Prostate gland (tissue), 2 donors: ENCODE measurements at regions not wholly inside any gene's neighbourhood (a gene's known extent, or its start where the extent isn't known, plus 50 kb on each side); places are given as distances from the start of the nearest gene placed in this dataset.

Experiments
- DNase-seq: peaks from one replicate; pipeline ENCODE4 v3.0.0-alpha.2; 2019; ENCODE audit warnings: low spot score
- H3K27ac ChIP-seq, 2 donors: fragments of 200-600 bp; sonication (generic); 2 replicates each; pipeline ENCODE4 v1.5.1; 2017 to 2019
- H3K27me3 ChIP-seq: fragments of 200-600 bp; sonication (generic); replicated peaks from 2 replicates; pipeline ENCODE4 v1.5.1; 2019; ENCODE audit not compliant: insufficient read depth
- H3K36me3 ChIP-seq, 2 donors: fragments of 200-600 bp; sonication (generic); 1 replicate in 1 of 2; 2 replicates in 1 of 2; pipeline versions ENCODE4 v1.5.1 to v1.8.1; 2017 to 2019
- H3K4me1 ChIP-seq: fragments of 200-600 bp; sonication (generic); replicated peaks from 2 replicates; pipeline ENCODE4 v1.5.1; 2019
- H3K4me3 ChIP-seq, 2 donors: fragments of 200-600 bp; sonication (generic); 2 replicates each; pipeline ENCODE4 v1.5.1; 2017 to 2019
- H3K9me3 ChIP-seq: fragments of 200-600 bp; sonication (generic); 2 replicates; pipeline ENCODE4 v1.5.1; 2017
- POLR2A ChIP-seq: fragments of 450-650 bp; IDR thresholded peaks from one replicate; pipeline ENCODE4 v1.6.1; 2016; ENCODE audit warnings: antibody characterized with exemption, mild to moderate bottlenecking
- POLR2AphosphoS5 ChIP-seq: sonication (generic); formaldehyde crosslinking; IDR thresholded peaks from one replicate; pipeline ENCODE4 v1.6.1; 2017; ENCODE audit warnings: antibody characterized with exemption
- WGBS: methylation state at CpG from one replicate; pipeline ENCODE4 v1.1.5; 2018; 5-methylcytosine and 5-hydroxymethylcytosine counted together
- intact Hi-C: fragments of 100-400 bp; cut with DNase I; formaldehyde crosslinking; loops from one replicate; pipeline ENCODE4 v1.14.2; 2022
- TF ChIP-seq, protein P1 (sequence below), 4 experiments: fragments of 200-600 bp in 2 of 4; fragments of 450-650 bp in 2 of 4; sonication (generic) in 2 of 4; IDR thresholded peaks; 1 replicate in 3 of 4; 2 replicates in 1 of 4; pipeline ENCODE4 v1.5.1; 2016 to 2019; ENCODE audit warnings: antibody characterized with exemption in 4 of 4, mild to moderate bottlenecking in 2 of 4, moderate library complexity in 2 of 4

DNA sequence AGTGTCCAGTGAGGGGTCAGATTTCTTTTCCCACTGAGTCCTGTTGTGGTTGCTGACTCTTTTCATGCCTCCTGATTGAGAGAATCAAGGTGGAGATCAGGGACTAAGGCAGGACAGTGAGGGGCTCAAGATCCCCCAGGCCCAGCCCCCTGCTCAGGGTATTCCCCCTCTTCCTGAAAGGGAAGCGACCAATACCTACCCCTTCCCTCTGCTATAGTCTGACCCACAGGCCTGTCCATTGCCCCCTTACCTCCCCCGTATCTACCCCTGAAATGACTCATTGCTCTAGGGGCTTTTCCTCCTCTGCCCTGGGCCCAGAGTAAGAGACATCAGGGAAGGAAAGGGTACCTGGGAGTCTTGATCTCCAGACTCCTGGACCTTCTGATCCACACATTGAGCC is 1320.5 kb downstream of the UQCRFS1 start:
- Histone ChIP-seq H3K9me3 (no peaks in the 10 kb centered on the region), H3K4me3 (no peak overlapping the region), H3K36me3 (no peaks in the 10 kb centered on the region), H3K27me3 (no peaks in the 10 kb centered on the region), H3K27ac (no peak overlapping the region), H3K4me1 (no peaks in the 10 kb centered on the region)
- no peak for TF ChIP-seq POLR2AphosphoS5
- TF ChIP-seq, protein P1, sequence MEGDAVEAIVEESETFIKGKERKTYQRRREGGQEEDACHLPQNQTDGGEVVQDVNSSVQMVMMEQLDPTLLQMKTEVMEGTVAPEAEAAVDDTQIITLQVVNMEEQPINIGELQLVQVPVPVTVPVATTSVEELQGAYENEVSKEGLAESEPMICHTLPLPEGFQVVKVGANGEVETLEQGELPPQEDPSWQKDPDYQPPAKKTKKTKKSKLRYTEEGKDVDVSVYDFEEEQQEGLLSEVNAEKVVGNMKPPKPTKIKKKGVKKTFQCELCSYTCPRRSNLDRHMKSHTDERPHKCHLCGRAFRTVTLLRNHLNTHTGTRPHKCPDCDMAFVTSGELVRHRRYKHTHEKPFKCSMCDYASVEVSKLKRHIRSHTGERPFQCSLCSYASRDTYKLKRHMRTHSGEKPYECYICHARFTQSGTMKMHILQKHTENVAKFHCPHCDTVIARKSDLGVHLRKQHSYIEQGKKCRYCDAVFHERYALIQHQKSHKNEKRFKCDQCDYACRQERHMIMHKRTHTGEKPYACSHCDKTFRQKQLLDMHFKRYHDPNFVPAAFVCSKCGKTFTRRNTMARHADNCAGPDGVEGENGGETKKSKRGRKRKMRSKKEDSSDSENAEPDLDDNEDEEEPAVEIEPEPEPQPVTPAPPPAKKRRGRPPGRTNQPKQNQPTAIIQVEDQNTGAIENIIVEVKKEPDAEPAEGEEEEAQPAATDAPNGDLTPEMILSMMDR (IDR thresholded peaks at IDR 0.05): no peak
- no peak for TF ChIP-seq POLR2A
- DNase-seq: no peak
- intact Hi-C loops: no loop called here
- 89% methylated on average over 2 of the region's 2 CpGs for WGBS

DNA sequence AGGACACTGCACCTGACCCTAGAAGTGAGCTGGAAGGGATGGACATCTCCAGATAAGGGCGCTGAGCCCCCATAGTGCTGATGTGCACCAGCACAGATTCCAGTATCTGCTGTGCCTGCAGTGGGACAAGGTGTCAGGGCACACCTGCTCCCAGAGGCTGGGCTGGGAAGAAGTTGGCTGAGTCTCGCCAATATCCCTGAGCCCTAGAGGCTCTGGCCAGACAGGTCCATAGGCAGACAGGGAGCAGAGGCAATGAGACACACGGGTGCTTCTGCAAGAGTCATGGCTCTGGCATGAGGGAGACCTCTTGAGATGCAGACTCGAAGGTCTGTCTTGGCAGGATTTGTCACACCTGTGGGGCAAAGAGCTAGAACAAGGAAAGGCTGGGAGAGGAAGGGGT is 1321.5 kb downstream of the UQCRFS1 start:
- H3K4me1 ChIP-seq: no peaks in the 10 kb centered on the region
- H3K9me3 ChIP-seq: no peaks in the 10 kb centered on the region
- H3K36me3 ChIP-seq: no peaks in the 10 kb centered on the region
- H3K27me3 ChIP-seq: no peaks in the 10 kb centered on the region
- intact Hi-C loops: no loop called here
- TF ChIP-seq, protein P1 (IDR thresholded peaks at IDR 0.05): no peak
- TF ChIP-seq POLR2AphosphoS5: no peak
- TF ChIP-seq POLR2A: no peak
- no peak for DNase-seq
- no peak overlapping the region for H3K27ac ChIP-seq
- 64% methylated on average over 4 of the region's 4 CpGs for WGBS
- H3K4me3 ChIP-seq: no peak overlapping the region

DNA sequence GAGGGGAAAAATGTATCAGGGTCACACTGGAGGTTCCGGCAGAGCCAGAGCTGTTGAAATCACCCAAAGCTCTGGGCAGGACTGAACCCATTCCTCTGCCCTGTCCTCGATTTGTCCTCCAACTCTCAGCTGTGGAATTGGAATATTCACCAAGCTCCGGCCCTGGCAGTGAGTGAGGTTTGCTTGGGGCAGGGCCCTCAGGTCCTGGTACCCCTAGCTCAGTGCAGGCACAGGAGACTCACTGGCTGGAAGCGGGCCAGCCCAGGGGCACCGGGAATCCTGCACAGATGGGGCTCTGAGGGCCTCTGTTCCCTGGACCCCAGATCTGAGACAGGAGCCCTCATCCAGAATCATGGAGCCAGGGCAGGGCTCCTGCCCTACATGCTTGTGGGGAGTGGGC is 1322.3 kb downstream of the UQCRFS1 start:
- TF ChIP-seq, protein P1 (IDR thresholded peaks at IDR 0.05): no peak
- TF ChIP-seq POLR2A (no peak), POLR2AphosphoS5 (no peak)
- no peaks in the 10 kb centered on the region for H3K36me3 ChIP-seq
- 59% methylated on average over 3 of the region's 5 CpGs for WGBS
- H3K27me3 ChIP-seq: no peaks in the 10 kb centered on the region
- intact Hi-C loops: no loop called here
- H3K4me1 ChIP-seq: no peaks in the 10 kb centered on the region
- no peak for DNase-seq
- H3K4me3 ChIP-seq: no peak overlapping the region
- no peak overlapping the region for H3K27ac ChIP-seq
- no peaks in the 10 kb centered on the region for H3K9me3 ChIP-seq

DNA sequence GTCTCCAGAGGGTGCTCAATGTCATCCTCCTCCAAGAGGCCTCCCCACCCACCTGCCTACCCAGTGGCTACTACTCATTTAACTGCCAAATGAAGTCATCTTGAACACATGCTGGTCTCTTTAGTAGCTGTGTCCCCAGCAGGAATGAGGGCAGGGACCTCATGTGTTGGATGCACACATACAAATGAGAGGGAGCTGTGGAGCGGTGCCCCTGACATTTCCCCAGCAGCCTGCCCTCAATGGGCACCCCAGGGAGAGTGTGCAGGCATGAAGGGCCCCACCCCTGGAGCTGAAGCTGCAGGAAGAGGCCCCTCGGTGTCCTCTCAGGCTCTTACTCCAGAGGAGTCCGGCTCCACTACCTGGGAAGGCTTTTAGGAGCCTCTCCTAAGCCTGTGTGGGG is 1322.7 kb downstream of the UQCRFS1 start:
- no peak for DNase-seq
- WGBS: 85% methylated on average over 3 of the region's 3 CpGs
- TF ChIP-seq POLR2A: no peak

DNA sequence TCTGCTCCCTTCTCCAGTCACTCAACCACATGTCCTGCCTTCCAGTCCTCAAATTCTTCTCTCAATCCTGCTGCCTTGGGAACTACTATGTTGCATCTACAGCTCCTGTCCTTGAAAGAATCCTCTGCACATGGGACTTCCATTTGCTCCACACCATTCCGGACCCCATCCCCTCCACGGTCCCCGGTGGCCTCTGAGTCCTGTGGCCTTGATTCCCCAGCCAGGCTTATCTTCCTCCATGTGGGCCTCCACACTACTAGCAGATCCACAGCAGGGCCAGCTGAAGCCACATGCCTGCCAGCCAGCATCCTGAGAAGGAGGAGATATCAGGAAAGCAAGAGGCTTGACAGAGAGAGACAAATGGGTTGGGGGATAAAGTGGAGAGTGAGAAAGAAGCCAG is 1323.8 kb downstream of the UQCRFS1 start:
- H3K4me1 ChIP-seq: no peaks in the 10 kb centered on the region
- TF ChIP-seq POLR2A (no peak), POLR2AphosphoS5 (no peak)
- TF ChIP-seq, protein P1 (IDR thresholded peaks at IDR 0.05): no peak
- WGBS: 95% methylated on average over 3 of the region's 3 CpGs
- no peaks in the 10 kb centered on the region for H3K9me3 ChIP-seq
- no peak overlapping the region for H3K4me3 ChIP-seq
- intact Hi-C loops: no loop called here
- H3K27me3 ChIP-seq: no peaks in the 10 kb centered on the region
- H3K36me3 ChIP-seq: no peaks in the 10 kb centered on the region
- H3K27ac ChIP-seq: no peak overlapping the region
- no peak for DNase-seq

More for the DNA sequence above, 1322.7 kb downstream of the UQCRFS1 start:
- no peak overlapping the region for H3K27ac ChIP-seq
- intact Hi-C loops: no loop called here
- H3K4me1 ChIP-seq: no peaks in the 10 kb centered on the region
- H3K27me3 ChIP-seq: no peaks in the 10 kb centered on the region
- no peaks in the 10 kb centered on the region for H3K9me3 ChIP-seq
- no peaks in the 10 kb centered on the region for H3K36me3 ChIP-seq
- H3K4me3 ChIP-seq: no peak overlapping the region
